GM23338 (cell line): ENCODE measurements at regions not wholly inside any gene's neighbourhood (a gene's known extent, or its start where the extent isn't known, plus 50 kb on each side); places are given as distances from the start of the nearest gene placed in this dataset.

Experiments
- ATAC-seq: fragments of 200-7000 bp; cut with Tn5 transposase; 3 replicates; pipeline ENCODE4 v1.9.1; 2020
- DNase-seq: peaks from one replicate; pipeline ENCODE4 v3.0.0-alpha.2; 2015; ENCODE audit warnings: low spot score
- H2AFZ ChIP-seq: fragments of 200-600 bp; sonication (generic); 2 replicates; pipeline ENCODE4 v1.8.0; 2016; ENCODE audit warnings: antibody characterized with exemption, mild to moderate bottlenecking, moderate library complexity
- H3F3A ChIP-seq: fragments of 200-600 bp; sonication (generic); replicated peaks from 2 replicates; pipeline ENCODE4 v1.8.0; 2017; ENCODE audit warnings: antibody characterized with exemption, mixed run types, low read depth
- H3K27ac ChIP-seq: fragments of 200-600 bp; sonication (generic); 2 replicates; pipeline ENCODE4 v1.6.1; 2016; ENCODE audit warnings: low read depth
- H3K27me3 ChIP-seq: fragments of 200-600 bp; sonication (generic); 2 replicates; pipeline ENCODE4 v1.8.0; 2016; ENCODE audit warnings: mild to moderate bottlenecking, mixed run types, moderate library complexity; ENCODE audit not compliant: insufficient read depth
- H3K36me3 ChIP-seq: fragments of 200-600 bp; sonication (generic); 2 replicates; pipeline ENCODE4 v1.8.0; 2016; ENCODE audit warnings: mild to moderate bottlenecking; ENCODE audit not compliant: insufficient read depth
- H3K4me1 ChIP-seq: fragments of 200-600 bp; sonication (generic); 2 replicates; pipeline ENCODE4 v1.8.0; 2016; ENCODE audit warnings: mild to moderate bottlenecking, moderate library complexity; ENCODE audit not compliant: insufficient read depth
- H3K4me2 ChIP-seq: fragments of 200-600 bp; sonication (generic); 2 replicates; pipeline ENCODE4 v1.7.1; 2017; ENCODE audit warnings: mixed run types
- H3K4me3 ChIP-seq: fragments of 200-600 bp; sonication (generic); 2 replicates; pipeline ENCODE4 v1.6.1; 2016; ENCODE audit warnings: mixed run types
- H3K79me2 ChIP-seq: fragments of 200-600 bp; sonication (generic); replicated peaks from 2 replicates; pipeline ENCODE4 v1.8.0; 2017; ENCODE audit warnings: mild to moderate bottlenecking; ENCODE audit not compliant: insufficient read depth
- H3K9me2 ChIP-seq: fragments of 200-600 bp; sonication (generic); 2 replicates; pipeline ENCODE4 v1.8.0; 2017; ENCODE audit not compliant: insufficient read depth
- H4K20me1 ChIP-seq: fragments of 200-600 bp; sonication (generic); replicated peaks from 2 replicates; pipeline ENCODE4 v1.8.0; 2017; ENCODE audit warnings: mild to moderate bottlenecking; ENCODE audit not compliant: insufficient read depth
- H3K27ac Mint-ChIP-seq: 2 replicates; pipeline ENCODE4 v1.8.0; 2020; ENCODE audit warnings: inconsistent platforms, mild to moderate bottlenecking, moderate library complexity, mixed read lengths
- H3K27me3 Mint-ChIP-seq: 3 replicates; pipeline ENCODE4 v1.8.0; 2022; ENCODE audit warnings: low read depth, mild to moderate bottlenecking, moderate library complexity, mixed read lengths, inconsistent platforms; ENCODE audit not compliant: insufficient read depth, poor library complexity
- H3K36me3 Mint-ChIP-seq: 3 replicates; pipeline ENCODE4 v1.8.0; 2021; ENCODE audit warnings: low read depth, mild to moderate bottlenecking, inconsistent platforms, moderate library complexity, mixed read lengths
- H3K4me1 Mint-ChIP-seq: 3 replicates; pipeline ENCODE4 v1.8.0; 2020; ENCODE audit warnings: mild to moderate bottlenecking, inconsistent platforms, mixed read lengths
- H3K4me3 Mint-ChIP-seq: 3 replicates; pipeline ENCODE4 v1.8.0; 2021; ENCODE audit warnings: moderate library complexity, mild to moderate bottlenecking, inconsistent platforms, mixed read lengths
- H3K9me3 Mint-ChIP-seq: 3 replicates; pipeline ENCODE4 v1.8.0; 2020; ENCODE audit warnings: moderate library complexity, mild to moderate bottlenecking, inconsistent platforms, mixed read lengths
- CREB1 ChIP-seq: fragments of 250-450 bp; sonication (Bioruptor Pico); IDR thresholded peaks from 2 replicates; pipeline ENCODE4 v1.5.0; 2020; ENCODE audit warnings: low read depth, mild to moderate bottlenecking, moderate library complexity
- EZH2phosphoT487 ChIP-seq: fragments of 200-600 bp; sonication (generic); IDR thresholded peaks from one replicate; pipeline ENCODE4 v1.8.1; 2018; ENCODE audit warnings: antibody characterized with exemption; ENCODE audit not compliant: unreplicated experiment
- JUNB ChIP-seq: IDR thresholded peaks from one replicate; pipeline ENCODE4 v1.6.1; 2016; ENCODE audit warnings: antibody characterized with exemption; ENCODE audit not compliant: unreplicated experiment
- NANOG ChIP-seq: IDR thresholded peaks from 2 replicates; pipeline ENCODE4 v1.6.1; 2016; ENCODE audit warnings: antibody characterized with exemption, borderline replicate concordance
- POLR2AphosphoS5 ChIP-seq: IDR thresholded peaks from 2 replicates; pipeline ENCODE4 v1.6.1; 2016; ENCODE audit warnings: antibody characterized with exemption, low read depth
- REST ChIP-seq: IDR thresholded peaks from one replicate; pipeline ENCODE4 v1.6.1; 2018; ENCODE audit warnings: antibody characterized with exemption; ENCODE audit not compliant: unreplicated experiment
- ZNF114 ChIP-seq: fragments of 250-450 bp; sonication (Bioruptor Pico); IDR thresholded peaks from 2 replicates; pipeline ENCODE4 v1.5.0; 2020; ENCODE audit warnings: mild to moderate bottlenecking, moderate library complexity
- ZNF331 ChIP-seq: fragments of 250-450 bp; sonication (Bioruptor Pico); IDR thresholded peaks from 2 replicates; pipeline ENCODE4 v1.5.0; 2020; ENCODE audit warnings: low read depth, mild to moderate bottlenecking, moderate library complexity
- ZNF462 ChIP-seq: fragments of 250-450 bp; sonication (Bioruptor Pico); IDR thresholded peaks from 2 replicates; pipeline ENCODE4 v1.5.0; 2020; ENCODE audit warnings: mild to moderate bottlenecking, moderate library complexity
- TF ChIP-seq, protein P1 (sequence below): IDR thresholded peaks from 2 replicates; pipeline ENCODE4 v1.6.1; 2016; ENCODE audit warnings: antibody characterized with exemption

- TF ChIP-seq POLR2AphosphoS5 (no peak), EZH2phosphoT487 (no peak), ZNF331 (no peak), ZNF114 (CRISPR knock-in tag) (no peak), REST (no peak), ZNF462 (CRISPR knock-in tag) (no peak), JUNB (no peak), CREB1 (CRISPR knock-in tag) (no peak), NANOG (no peak)
- TF ChIP-seq, protein P1, sequence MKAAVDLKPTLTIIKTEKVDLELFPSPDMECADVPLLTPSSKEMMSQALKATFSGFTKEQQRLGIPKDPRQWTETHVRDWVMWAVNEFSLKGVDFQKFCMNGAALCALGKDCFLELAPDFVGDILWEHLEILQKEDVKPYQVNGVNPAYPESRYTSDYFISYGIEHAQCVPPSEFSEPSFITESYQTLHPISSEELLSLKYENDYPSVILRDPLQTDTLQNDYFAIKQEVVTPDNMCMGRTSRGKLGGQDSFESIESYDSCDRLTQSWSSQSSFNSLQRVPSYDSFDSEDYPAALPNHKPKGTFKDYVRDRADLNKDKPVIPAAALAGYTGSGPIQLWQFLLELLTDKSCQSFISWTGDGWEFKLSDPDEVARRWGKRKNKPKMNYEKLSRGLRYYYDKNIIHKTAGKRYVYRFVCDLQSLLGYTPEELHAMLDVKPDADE = no peak
- no peak overlapping the region for H3K27ac Mint-ChIP-seq
- H3K36me3 Mint-ChIP-seq = no peaks in the 10 kb centered on the region
- Histone ChIP-seq H3K27me3 (no peaks in the 10 kb centered on the region), H3K36me3 (no peaks in the 10 kb centered on the region), H3K4me2 (no peak overlapping the region), H3K4me1 (no peaks in the 10 kb centered on the region), H3F3A (0 out of 2 replicates have a peak, but pooled peaks cover 3% of the 10 kb centered on the region), H4K20me1 (no peaks in the 10 kb centered on the region), H3K79me2 (no peaks in the 10 kb centered on the region), H3K4me3 (no peak overlapping the region), H3K9me2 (no peaks in the 10 kb centered on the region), H3K27ac (no peak overlapping the region), H2AFZ (no peak overlapping the region)
- H3K9me3 Mint-ChIP-seq = no peaks in the 10 kb centered on the region
- peaks cover 12% of the 10 kb centered on the region for H3K27me3 Mint-ChIP-seq
- DNase-seq (no peak), ATAC-seq (no peak)
- peaks cover 12% of the 10 kb centered on the region for H3K4me1 Mint-ChIP-seq
- no peak overlapping the region for H3K4me3 Mint-ChIP-seq
Observed at GRCh38 chr10:133033742-133034048, 54.0 kb upstream of the ADGRA1 start.
